Skin of body (tissue), 1 donor: ENCODE measurements at regions not wholly inside any gene's neighbourhood (a gene's known extent, or its start where the extent isn't known, plus 50 kb on each side); places are given as distances from the start of the nearest gene placed in this dataset.

ENCODE experiments used
- DNase-seq: peaks from one replicate; lab custom pipeline; 2025; lab: John Stamatoyannopoulos, UW

DNA sequence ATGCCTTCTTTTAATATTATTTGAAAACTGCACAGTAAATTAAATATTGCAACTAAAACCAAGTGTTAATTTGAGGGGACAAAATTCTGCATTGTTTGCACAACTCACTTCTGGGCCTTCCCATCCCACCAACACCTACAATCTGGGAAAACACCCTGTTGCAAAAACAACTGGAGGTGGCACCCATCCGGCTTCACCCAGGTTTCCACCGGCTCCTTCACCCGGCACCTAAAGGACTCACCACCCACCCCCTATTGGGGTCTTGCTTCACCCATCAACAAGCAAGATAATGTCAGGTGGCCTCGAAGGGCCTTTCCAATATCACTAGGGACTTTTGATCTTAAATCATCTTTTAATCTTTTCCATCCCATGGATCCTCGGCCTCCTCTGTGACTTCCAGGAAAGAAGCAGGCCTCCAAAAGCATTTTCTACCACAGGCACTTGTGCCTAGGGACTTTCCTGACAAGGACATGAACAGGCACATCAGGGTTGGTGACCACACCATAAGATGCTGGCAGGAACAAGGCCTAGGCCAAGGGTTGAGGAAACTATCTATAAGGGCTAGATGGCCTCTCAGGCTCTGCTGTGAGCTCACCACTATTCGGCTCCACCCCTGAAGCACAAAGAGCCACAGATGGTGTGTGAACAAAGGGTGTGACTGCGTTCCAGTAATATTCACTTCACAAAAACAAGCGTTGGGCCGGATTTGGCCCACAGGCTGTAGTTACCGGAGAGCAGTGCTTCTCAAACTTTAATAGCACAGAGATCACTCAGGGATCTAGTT is 205.1 kb downstream of the AUH start:
- DNase-seq: no peak

DNA sequence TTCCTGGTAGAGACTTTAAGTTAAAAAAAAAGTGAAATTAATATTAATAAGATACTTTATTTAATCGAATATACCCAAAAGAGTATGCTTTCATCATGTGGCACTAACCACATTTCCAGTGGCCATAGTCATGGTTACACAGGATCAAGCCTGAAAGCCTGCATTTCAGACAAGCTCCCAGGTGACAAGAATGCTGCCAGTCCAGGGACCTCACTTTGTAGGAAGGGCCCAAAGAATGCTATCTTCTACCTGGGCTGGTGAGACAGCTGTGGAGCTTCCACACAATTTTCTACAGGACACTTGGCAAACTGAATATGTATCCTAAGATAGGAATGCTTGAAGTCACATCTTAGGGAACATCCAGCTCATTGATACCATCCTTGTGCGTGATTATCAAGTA is 203.8 kb downstream of the AUH start:
- DNase-seq: no peak

DNA sequence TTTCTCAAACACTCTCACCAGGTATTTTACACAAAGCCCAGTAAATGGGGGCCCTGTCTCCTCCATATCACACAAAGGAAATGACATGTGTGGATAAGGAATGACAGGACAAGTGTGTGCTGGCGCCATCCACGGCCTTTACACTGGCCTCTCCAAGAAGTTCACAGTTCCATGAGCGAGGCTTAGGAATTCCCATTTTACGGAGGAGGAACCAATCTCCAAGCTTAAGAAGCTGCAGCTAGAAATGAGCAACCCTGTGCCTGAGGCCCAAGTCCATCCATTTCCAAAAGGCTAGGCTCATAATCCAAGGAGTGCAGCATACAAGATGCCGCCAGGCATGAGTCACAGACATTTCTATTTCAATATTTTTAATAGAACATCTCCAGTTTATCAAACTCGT is 203.4 kb downstream of the AUH start:
- no peak for DNase-seq

DNA sequence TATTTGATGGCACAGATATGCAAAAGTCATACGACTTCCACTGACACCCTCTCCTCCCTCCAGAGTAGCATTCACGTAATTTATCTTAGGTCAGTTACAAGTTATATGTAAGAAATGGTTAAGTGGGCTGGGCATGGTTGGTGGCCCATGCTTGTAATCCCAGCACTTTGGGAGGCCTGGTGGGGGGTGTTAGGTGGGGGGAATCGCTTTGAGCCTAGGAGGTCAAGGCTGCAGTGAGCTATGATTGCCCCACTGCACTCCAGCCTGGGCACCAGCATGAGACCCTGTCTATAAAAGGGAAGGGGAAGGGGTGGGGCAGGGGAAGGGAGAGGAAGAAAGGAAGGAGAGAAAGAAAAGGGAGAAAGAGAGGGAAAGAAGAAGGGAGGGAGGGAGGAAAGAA is 202.8 kb downstream of the AUH start:
- no peak for DNase-seq

DNA sequence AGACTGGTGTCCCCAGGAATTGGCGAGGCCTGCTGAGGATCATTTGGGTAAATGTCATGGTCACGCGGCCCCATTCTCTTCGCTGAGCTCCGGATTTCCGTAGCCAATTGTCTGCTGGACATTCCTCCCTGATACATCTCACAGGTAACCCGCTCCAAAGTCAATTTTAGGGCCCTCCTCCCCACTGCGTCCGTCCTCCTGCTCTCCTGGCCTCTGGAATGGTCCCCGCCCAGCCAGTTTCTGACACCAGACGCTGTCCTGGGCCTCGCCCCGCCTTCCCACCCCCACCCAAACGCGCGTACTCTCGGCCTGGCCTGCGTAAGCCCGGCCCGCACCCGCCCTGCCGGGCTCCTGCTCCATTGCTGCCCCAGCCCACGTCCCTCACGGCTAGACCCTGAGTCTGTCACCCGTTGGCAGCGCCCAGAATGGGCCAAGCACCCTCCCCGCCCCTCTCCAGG is 202.0 kb downstream of the AUH start:
- no peak for DNase-seq

DNA sequence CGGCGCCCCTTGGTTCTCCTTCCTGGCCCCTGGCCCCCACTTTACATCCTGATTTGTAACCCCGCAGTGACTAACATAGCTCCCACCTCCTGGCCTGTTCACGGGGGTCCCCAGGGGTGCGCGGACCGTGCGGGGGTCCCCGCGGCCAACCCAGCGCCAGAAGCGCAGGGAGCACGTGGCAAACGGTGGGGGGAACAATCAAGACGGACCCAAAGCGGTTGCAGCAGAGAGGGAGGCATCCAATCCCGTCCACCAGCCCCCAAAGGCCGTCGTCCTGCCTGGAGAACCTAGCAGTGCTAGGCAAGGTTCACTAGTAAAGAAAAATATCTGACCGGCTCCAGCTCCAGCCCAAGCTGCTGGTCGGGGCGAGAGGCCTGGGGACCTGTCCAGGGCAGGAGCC is 201.5 kb downstream of the AUH start:
- no peak for DNase-seq

DNA sequence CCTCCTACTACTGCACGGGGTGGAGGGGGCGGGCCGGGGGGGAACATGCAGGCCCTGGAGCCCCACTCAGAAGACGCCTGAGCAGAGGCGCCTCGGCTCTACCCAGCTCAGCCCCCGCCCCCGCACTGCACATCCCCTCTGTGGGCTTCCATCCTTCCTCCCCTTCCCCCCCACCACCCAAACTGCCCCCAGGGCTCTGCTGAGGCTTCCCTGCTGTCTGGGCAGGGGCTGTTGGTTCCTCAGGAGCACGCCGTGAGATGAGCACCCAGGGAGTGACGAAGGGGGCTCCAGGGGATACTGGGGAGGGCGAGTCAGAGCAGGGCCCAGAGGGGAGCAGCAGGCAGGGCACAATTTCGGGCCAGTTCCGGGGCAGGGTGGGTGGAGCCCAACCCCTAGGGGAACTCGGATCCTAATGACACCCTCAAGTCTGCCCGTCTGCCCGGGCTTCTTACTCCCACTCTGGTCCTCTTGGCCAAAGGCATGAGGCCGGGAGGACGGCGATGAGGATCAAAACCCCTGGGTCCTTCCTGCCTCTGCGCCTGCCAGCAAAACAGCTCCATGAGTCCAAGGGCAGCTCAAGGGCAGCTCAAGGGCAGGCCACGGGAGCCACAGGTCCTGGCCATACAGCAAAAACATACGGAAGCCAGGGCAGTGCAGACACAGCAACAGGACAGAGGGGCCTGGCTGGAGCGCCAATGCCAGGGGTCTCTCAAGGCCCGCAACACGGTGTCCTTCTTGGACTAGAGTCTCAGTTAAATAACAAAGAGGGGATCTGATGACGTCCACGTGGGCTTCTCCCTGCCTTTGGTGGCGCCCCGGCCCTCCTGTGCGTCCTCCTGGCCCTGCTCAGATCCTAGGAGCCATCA is 200.9 kb downstream of the AUH start:
- DNase-seq: no peak

DNA sequence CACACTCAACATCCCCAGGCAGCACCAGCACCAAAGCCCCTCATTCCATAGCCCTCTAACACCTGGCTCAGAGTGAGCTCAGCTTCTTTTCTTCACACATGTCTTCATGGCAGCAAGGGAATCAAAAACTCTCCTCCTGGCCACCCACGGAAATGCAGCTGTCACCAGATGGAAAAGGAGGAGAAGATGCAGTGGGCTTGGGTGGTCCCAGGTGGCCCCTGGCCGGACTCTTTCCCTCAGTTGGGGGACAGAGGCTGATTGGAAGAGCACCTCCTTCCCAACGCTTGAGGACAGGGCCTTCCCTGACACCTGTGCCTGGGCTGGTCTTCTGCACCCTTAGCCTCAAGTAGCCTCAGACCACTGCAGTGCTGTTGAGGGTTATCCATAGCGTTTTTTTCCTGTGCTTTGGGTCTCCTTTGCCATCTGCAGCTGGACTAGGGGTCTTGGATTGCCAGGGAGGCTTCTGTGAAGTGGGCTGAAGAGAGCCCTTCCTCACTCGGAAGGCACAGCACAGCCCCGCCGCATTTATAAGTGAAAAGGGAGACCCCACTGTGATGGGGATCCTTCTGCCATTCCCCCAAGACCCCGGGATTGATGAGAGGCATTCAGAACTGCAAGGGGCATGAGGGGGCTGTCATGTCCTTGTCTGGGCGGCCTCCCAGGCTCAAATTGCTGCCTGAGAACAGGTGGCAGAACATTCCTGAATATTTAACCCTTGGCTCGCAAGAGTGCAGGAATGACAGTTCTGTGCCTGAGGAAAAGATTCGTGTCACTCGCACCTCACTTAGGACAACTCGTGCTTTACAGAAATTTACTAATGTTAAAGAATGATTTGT is 200.0 kb downstream of the AUH start:
- no peak for DNase-seq

DNA sequence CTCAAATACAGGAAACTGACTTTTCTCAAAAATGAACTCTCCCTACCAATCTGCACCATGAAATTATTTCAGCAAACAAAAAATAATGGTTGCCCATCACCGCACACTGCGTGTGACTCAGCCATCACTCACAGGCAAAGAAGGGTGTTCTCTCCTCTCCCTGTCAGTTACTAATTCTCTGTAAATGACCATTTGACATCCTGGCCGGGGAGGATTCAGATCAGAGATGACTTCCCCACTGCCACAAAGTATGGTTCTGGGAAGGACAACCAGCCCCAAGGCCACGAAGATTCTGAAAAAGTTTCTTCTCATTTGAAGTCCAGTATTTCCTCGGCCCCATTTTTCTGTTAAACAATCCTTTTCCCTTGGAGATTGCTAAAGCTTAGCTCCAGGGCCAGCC is 199.4 kb downstream of the AUH start:
- no peak for DNase-seq

DNA sequence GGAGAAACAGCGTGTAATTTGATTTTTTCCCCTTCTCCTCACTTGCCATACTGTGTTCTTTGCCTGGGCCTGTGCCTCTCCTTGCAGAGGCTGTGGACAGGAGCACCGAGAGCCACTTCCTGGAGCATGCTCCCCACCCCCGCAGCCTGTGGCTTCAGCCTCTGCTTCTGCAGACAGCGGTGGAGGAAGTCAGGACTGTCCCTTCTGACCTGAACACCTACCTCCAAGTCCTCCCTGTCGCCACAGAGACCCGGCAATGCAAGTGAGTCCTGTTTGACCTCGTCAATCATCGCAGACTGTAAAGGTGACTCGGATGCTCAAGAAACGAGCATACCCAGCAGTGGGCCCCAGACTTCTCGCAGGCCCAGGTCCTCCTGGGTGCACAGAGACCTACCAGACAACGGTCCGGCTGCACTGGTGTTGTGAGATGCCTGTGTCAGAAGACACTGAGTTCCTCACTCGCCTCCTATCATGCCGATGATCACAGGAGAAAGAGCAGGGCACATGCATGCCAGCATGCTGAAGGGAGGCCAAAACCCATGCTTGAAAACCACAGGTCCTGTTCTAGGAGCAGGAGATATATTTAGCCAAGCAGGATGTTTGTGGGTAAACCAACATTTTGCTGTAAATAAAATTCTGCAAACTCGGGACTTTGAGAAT is 198.8 kb downstream of the AUH start:
- DNase-seq: no peak

DNA sequence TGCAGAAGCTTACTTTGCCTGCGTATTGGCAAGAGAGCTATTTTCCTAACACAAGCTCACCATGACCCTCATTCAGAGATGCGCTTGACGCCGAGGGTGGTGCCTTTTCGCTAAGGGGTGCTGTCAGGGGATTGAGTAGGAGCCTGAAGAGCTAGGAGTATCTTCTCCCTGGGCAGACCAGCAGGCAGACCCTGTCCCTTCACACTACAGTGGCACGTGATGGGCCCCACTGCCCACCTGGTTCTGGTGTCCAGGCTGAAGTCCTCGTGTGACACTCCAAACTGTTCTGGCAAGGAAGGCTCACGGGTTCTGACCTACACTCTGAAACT is 198.3 kb downstream of the AUH start:
- DNase-seq: peak; percentile 15

DNA sequence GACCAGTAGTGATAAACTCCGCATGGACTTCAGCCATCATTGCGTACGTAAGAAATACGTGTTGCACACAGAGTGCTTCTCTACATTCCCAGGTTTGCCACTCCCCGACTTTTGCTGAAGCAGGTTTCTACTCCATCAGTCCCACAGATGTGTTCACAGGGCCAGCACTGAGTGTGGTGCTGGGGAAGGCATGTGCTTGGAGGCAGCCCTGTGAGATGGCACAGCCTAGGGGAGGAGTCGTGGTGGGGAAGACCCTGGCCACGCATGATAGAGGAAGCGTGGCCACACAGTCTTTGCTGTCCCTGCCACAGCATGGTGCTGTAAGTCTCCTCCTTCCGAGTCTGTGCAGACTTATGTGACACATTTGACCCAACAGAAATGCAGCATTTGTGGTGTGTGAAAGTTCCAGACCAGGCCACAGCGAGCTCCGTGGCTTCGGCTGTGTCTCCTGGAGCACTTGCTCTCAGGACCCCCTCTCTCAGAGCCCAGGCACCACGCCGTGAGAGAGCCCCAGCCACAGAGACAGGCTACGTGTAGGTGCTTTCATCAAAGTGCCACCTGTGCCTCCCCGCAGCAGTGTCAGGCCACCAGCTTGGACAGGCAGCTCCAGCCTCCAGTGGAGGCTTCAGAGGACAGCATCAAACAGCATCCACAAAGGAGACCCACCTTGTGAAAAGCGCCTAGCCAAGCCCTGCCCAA is 197.8 kb downstream of the AUH start:
- no peak for DNase-seq
